ENCODE measurements at regions not wholly inside any gene's neighbourhood (a gene's known extent, or its start where the extent isn't known, plus 50 kb on each side); places are given as distances from the start of the nearest gene placed in this dataset.

GRCh38 chr16:52819405-52819804 lies 233.3 kb downstream of the CHD9NB start:
- TF ChIP-seq CTCF (conservative IDR thresholded peaks at IDR 0.05; ENCODE audit: low read depth in 2 of 2) (no peak), NANOG (IDR thresholded peaks at IDR 0.05; ENCODE audit: borderline replicate concordance) (no peak), POLR2AphosphoS5 (IDR thresholded peaks at IDR 0.05; ENCODE audit: low read depth) (no peak), EZH2phosphoT487 (IDR thresholded peaks at IDR 0.05; ENCODE audit: unreplicated experiment) (no peak), EZH2 (IDR thresholded peaks at IDR 0.05; ENCODE audit: low read depth, unreplicated experiment) (no peak), JUNB (IDR thresholded peaks at IDR 0.05; ENCODE audit: unreplicated experiment) (no peak), REST (IDR thresholded peaks at IDR 0.05; ENCODE audit: unreplicated experiment) (no peak), STAT1 (IDR thresholded peaks at IDR 0.05; ENCODE audit: unreplicated experiment) (no peak), CREB1 (CRISPR knock-in tag; IDR thresholded peaks at IDR 0.05; ENCODE audit: low read depth) (no peak), ZNF114 (CRISPR knock-in tag; IDR thresholded peaks at IDR 0.05) (no peak), ZNF462 (CRISPR knock-in tag; IDR thresholded peaks at IDR 0.05) (no peak), ZNF331 (CRISPR knock-in tag; IDR thresholded peaks at IDR 0.05; ENCODE audit: low read depth) (no peak), ETS1 (IDR thresholded peaks at IDR 0.05) (no peak)

Data from GM23338 (cell line).